Keratinocyte (primary cell): ENCODE measurements at regions not wholly inside any gene's neighbourhood (a gene's known extent, or its start where the extent isn't known, plus 50 kb on each side); places are given as distances from the start of the nearest gene placed in this dataset.

Experiments
- DNase-seq: peaks from one replicate; pipeline ENCODE4 v3.0.0-alpha.2; 2011; ENCODE audit warnings: low read depth, missing footprints, low spot score
- FAIRE-seq: peaks from 2 replicates; lab custom pipeline; 2011; peaks lifted over from hg19 to GRCh38; lab: Jason Lieb, UNC
- H2AFZ ChIP-seq: 2 replicates; pipeline ENCODE4 v1.6.0; 2012; ENCODE audit warnings: low read length, control low read depth, inconsistent platforms; ENCODE audit not compliant: control insufficient read depth
- H3K27ac ChIP-seq: 2 replicates; pipeline ENCODE4 v1.5.1; 2011; ENCODE audit warnings: low read length; ENCODE audit not compliant: control insufficient read depth, insufficient read depth
- H3K27me3 ChIP-seq: 3 replicates; pipeline ENCODE4 v1.6.0; 2011; ENCODE audit warnings: low read length; ENCODE audit not compliant: control insufficient read depth, insufficient read depth; ENCODE audit errors: extremely low read depth
- H3K36me3 ChIP-seq, 2 experiments: 2 replicates in 1 of 2; 3 replicates in 1 of 2; pipeline ENCODE4 v1.5.1; 2011; ENCODE audit warnings: low read length in 2 of 2, mild to moderate bottlenecking in 1 of 2; ENCODE audit not compliant: control insufficient read depth in 2 of 2, insufficient read depth in 2 of 2; ENCODE audit errors: extremely low read depth in 1 of 2
- H3K4me1 ChIP-seq: 3 replicates; pipeline ENCODE4 v1.5.1; 2011; ENCODE audit warnings: low read length; ENCODE audit not compliant: control insufficient read depth, insufficient read depth; ENCODE audit errors: extremely low read depth
- H3K4me2 ChIP-seq: 3 replicates; pipeline ENCODE4 v1.6.0; 2011; ENCODE audit warnings: low read depth, low read length; ENCODE audit not compliant: control insufficient read depth, insufficient read depth; ENCODE audit errors: extremely low read depth
- H3K4me3 ChIP-seq, 3 experiments: fragments of 200-600 bp in 1 of 3; sonication (generic) in 1 of 3; 2 replicates in 2 of 3; 3 replicates in 1 of 3; pipeline ENCODE4 v1.5.1; 2011 to 2016; ENCODE audit warnings: low read length in 3 of 3, mild to moderate bottlenecking in 3 of 3, control low read depth in 2 of 3, inconsistent platforms in 1 of 3, low read depth in 1 of 3, mixed read lengths in 1 of 3, mixed run types in 1 of 3, moderate library complexity in 1 of 3; ENCODE audit not compliant: control insufficient read depth in 2 of 3, insufficient read depth in 2 of 3; ENCODE audit errors: extremely low read depth in 1 of 3
- H3K79me2 ChIP-seq: 2 replicates; pipeline ENCODE4 v1.6.0; 2012; ENCODE audit warnings: low read length; ENCODE audit not compliant: control insufficient read depth, insufficient read depth
- H3K9ac ChIP-seq: 3 replicates; pipeline ENCODE4 v1.6.0; 2011; ENCODE audit warnings: low read length; ENCODE audit not compliant: control insufficient read depth, insufficient read depth; ENCODE audit errors: extremely low read depth
- H3K9me1 ChIP-seq: 3 replicates; pipeline ENCODE4 v1.6.0; 2011; ENCODE audit warnings: low read length; ENCODE audit not compliant: control insufficient read depth, insufficient read depth; ENCODE audit errors: extremely low read depth
- H3K9me3 ChIP-seq: 2 replicates; pipeline ENCODE4 v1.5.1; 2012; ENCODE audit warnings: low read depth, low read length; ENCODE audit not compliant: control insufficient read depth
- H4K20me1 ChIP-seq: 3 replicates; pipeline ENCODE4 v1.6.0; 2011; ENCODE audit warnings: low read length; ENCODE audit not compliant: control insufficient read depth, insufficient read depth; ENCODE audit errors: extremely low read depth
- EZH2 ChIP-seq: IDR thresholded peaks from one replicate; pipeline ENCODE4 v1.6.1; 2012; ENCODE audit warnings: inconsistent platforms, mild to moderate bottlenecking, low read length, moderate library complexity
- dilution Hi-C: fragments of 300-500 bp; cut with MboI; formaldehyde crosslinking; loops from one replicate; pipeline ENCODE4 v1.7.0; 2020; ENCODE audit warnings: low sequenced_read_pairs; ENCODE audit not compliant: extremely low pct_ligation_motif_present
- TF ChIP-seq, protein P1 (sequence below), 3 experiments: IDR thresholded peaks in 1 of 3; conservative IDR thresholded peaks in 1 of 3; optimal IDR thresholded peaks in 1 of 3; 2 replicates in 2 of 3; 3 replicates in 1 of 3; pipeline versions ENCODE3 to v1.5.1; 2011; ENCODE audit warnings: low read length in 3 of 3, mild to moderate bottlenecking in 3 of 3, moderate library complexity in 2 of 3, control low read depth in 1 of 3, inconsistent platforms in 1 of 3; ENCODE audit not compliant: insufficient read depth in 2 of 3; ENCODE audit errors: extremely low read depth in 1 of 3

DNA sequence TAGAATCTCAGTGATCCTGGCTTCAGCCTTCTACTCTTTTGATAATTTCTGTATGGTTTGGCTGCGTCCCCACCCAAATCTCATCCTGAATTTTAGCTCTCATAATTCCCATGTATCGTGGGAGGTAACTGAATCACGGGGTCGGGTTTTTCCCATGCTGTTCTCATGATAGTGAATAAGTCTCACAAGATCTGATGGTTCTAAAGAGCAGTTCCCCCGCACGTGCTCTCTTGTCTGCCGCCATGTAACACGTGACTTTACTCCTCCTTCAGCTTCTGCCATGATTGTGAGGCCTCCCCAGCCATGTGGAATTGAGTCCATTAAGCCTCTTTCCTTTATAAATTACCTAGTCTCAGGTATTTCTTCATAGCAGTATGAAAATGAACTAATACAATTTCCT lies 507.2 kb downstream of the CDH26 start:
- dilution Hi-C loops = no loop called here
- Histone ChIP-seq H3K4me2 (no peak overlapping the region), H3K27me3 (no peaks in the 10 kb centered on the region), H3K36me3 (no peaks in the 10 kb centered on the region), H3K4me1 (no peaks in the 10 kb centered on the region), H4K20me1 (no peaks in the 10 kb centered on the region), H3K9me3 (no peaks in the 10 kb centered on the region), H2AFZ (no peak overlapping the region), H3K9ac (no peak overlapping the region), H3K27ac (no peak overlapping the region), H3K9me1 (no peaks in the 10 kb centered on the region), H3K4me3 (no peak overlapping the region), H3K79me2 (no peaks in the 10 kb centered on the region)
- no peak for DNase-seq
- no peak for FAIRE-seq
- TF ChIP-seq, protein P1, sequence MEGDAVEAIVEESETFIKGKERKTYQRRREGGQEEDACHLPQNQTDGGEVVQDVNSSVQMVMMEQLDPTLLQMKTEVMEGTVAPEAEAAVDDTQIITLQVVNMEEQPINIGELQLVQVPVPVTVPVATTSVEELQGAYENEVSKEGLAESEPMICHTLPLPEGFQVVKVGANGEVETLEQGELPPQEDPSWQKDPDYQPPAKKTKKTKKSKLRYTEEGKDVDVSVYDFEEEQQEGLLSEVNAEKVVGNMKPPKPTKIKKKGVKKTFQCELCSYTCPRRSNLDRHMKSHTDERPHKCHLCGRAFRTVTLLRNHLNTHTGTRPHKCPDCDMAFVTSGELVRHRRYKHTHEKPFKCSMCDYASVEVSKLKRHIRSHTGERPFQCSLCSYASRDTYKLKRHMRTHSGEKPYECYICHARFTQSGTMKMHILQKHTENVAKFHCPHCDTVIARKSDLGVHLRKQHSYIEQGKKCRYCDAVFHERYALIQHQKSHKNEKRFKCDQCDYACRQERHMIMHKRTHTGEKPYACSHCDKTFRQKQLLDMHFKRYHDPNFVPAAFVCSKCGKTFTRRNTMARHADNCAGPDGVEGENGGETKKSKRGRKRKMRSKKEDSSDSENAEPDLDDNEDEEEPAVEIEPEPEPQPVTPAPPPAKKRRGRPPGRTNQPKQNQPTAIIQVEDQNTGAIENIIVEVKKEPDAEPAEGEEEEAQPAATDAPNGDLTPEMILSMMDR (optimal IDR thresholded peaks at IDR 0.05 in 1 of 3, IDR thresholded peaks at IDR 0.05 in 1 of 3, conservative IDR thresholded peaks at IDR 0.05 in 1 of 3; ENCODE audit: extremely low read depth in 1 of 3, insufficient read depth in 2 of 3, low read length in 3 of 3) = no peak
- TF ChIP-seq EZH2 = no peak

DNA sequence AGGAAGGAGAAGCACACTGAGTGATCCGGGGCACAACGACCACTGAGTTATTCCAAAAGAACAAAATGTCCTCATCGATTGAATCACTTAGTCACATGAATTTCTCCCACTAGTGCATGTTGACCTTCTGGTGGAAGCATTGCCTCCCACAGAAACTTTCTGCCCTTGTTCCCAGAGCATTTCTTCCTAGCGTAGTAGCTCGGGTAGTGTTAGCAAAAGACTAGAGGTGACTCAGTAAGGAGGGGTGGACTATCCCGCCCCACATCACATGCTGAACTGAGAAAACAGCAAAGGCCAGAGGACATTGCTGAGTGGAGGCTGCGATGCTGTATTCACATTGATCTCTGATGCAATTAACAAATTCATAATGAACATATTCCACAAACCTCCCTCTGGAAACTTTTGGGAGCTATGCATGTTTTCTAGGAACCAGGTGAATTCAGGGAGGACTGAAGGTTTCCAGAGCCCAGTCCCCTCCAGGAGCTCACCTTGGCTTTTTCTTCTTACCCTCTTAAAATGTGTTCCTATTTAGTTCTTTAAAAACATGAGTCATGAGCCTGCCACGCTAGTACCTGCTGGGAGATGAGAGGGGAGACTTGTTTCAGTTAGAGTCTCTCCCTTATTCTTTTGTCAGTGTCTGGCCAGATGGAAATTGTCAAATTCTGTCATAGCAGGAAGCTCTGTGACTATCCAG lies 507.9 kb downstream of the CDH26 start:
- no peak for FAIRE-seq

More for the DNA sequence above, 507.9 kb downstream of the CDH26 start:
- dilution Hi-C loops = no loop called here
- Histone ChIP-seq H3K4me2 (no peak overlapping the region), H3K36me3 (no peaks in the 10 kb centered on the region), H3K4me1 (no peaks in the 10 kb centered on the region), H3K9ac (no peak overlapping the region), H3K9me3 (no peaks in the 10 kb centered on the region), H3K9me1 (no peaks in the 10 kb centered on the region), H3K79me2 (no peaks in the 10 kb centered on the region), H3K27ac (no peak overlapping the region), H2AFZ (no peak overlapping the region), H3K4me3 (no peak overlapping the region), H4K20me1 (no peaks in the 10 kb centered on the region), H3K27me3 (no peaks in the 10 kb centered on the region)
- DNase-seq = no peak
- no peak for TF ChIP-seq EZH2
- TF ChIP-seq, protein P1 (optimal IDR thresholded peaks at IDR 0.05 in 1 of 3, IDR thresholded peaks at IDR 0.05 in 1 of 3, conservative IDR thresholded peaks at IDR 0.05 in 1 of 3; ENCODE audit: extremely low read depth in 1 of 3, insufficient read depth in 2 of 3, low read length in 3 of 3) = no peak
